ENCODE measurements at regions not wholly inside any gene's neighbourhood (a gene's known extent, or its start where the extent isn't known, plus 50 kb on each side); places are given as distances from the start of the nearest gene placed in this dataset.

- TF ChIP-seq CTCF (IDR thresholded peaks at IDR 0.05) (no peak), EZH2 (IDR thresholded peaks at IDR 0.05; ENCODE audit: borderline replicate concordance, insufficient read depth, low read depth, low read length, poor library complexity, severe bottlenecking) (no peak)
Measured at GRCh38 chr2:200064879-200065278, 109.5 kb downstream of the MAIP1 start.

All from B cell (primary cell).